IgD-negative memory B cell (primary cell): ENCODE measurements at regions not wholly inside any gene's neighbourhood (a gene's known extent, or its start where the extent isn't known, plus 50 kb on each side); places are given as distances from the start of the nearest gene placed in this dataset.

Source experiments
- H3K27ac Mint-ChIP-seq, 3 donors: one replicate each; pipeline ENCODE4 v1.8.0; 2020 to 2022; ENCODE audit warnings: mild to moderate bottlenecking in 3 of 3, mixed read lengths in 3 of 3, moderate library complexity in 1 of 3
- H3K27me3 Mint-ChIP-seq: one replicate; pipeline ENCODE4 v1.8.0; 2021; ENCODE audit warnings: mixed read lengths
- H3K36me3 Mint-ChIP-seq: one replicate; pipeline ENCODE4 v1.8.0; 2020; ENCODE audit warnings: mild to moderate bottlenecking, mixed read lengths
- H3K4me1 Mint-ChIP-seq, 3 donors: one replicate each; pipeline ENCODE4 v1.8.0; 2020 to 2022; ENCODE audit warnings: mixed read lengths in 3 of 3, mild to moderate bottlenecking in 1 of 3
- H3K4me3 Mint-ChIP-seq, 4 donors: one replicate each; pipeline ENCODE4 v1.8.0; 2020 to 2022; ENCODE audit warnings: mild to moderate bottlenecking in 4 of 4, mixed read lengths in 4 of 4, moderate library complexity in 3 of 4
- H3K9me3 Mint-ChIP-seq, 3 donors: one replicate each; pipeline ENCODE4 v1.8.0; 2020 to 2021; ENCODE audit warnings: mixed read lengths in 3 of 3, mild to moderate bottlenecking in 1 of 3

GRCh38 chr1:24981631-24982005 is 51.5 kb upstream of the RUNX3 start:
- Mint-ChIP-seq H3K36me3 (peaks cover 4% of the 10 kb centered on the region), H3K9me3 (peaks cover 2 to 7% (median 3%) of the 10 kb centered on the region in 3 donors), H3K27me3 (no peaks in the 10 kb centered on the region), H3K4me3 (no peak overlapping the region), H3K4me1 (peaks cover 0 to 3% (median 0%) of the 10 kb centered on the region in 3 donors), H3K27ac (no peak overlapping the region)

GRCh38 chr1:24980836-24981630 is 51.0 kb upstream of the RUNX3 start:
- Mint-ChIP-seq H3K4me1 (peaks cover 0 to 3% (median 0%) of the 10 kb centered on the region in 3 donors), H3K4me3 (no peak overlapping the region), H3K27ac (no peak overlapping the region), H3K9me3 (peaks cover 2 to 10% (median 6%) of the 10 kb centered on the region in 3 donors), H3K36me3 (peaks cover 4% of the 10 kb centered on the region), H3K27me3 (peaks cover 3% of the 10 kb centered on the region)
